ENCODE measurements at regions not wholly inside any gene's neighbourhood (a gene's known extent, or its start where the extent isn't known, plus 50 kb on each side); places are given as distances from the start of the nearest gene placed in this dataset.
"Not testable (repeated sequence)": the region's sequence is repeated elsewhere in the genome, so short reads cannot be mapped to it uniquely, and the experiment has no call there.

DNA sequence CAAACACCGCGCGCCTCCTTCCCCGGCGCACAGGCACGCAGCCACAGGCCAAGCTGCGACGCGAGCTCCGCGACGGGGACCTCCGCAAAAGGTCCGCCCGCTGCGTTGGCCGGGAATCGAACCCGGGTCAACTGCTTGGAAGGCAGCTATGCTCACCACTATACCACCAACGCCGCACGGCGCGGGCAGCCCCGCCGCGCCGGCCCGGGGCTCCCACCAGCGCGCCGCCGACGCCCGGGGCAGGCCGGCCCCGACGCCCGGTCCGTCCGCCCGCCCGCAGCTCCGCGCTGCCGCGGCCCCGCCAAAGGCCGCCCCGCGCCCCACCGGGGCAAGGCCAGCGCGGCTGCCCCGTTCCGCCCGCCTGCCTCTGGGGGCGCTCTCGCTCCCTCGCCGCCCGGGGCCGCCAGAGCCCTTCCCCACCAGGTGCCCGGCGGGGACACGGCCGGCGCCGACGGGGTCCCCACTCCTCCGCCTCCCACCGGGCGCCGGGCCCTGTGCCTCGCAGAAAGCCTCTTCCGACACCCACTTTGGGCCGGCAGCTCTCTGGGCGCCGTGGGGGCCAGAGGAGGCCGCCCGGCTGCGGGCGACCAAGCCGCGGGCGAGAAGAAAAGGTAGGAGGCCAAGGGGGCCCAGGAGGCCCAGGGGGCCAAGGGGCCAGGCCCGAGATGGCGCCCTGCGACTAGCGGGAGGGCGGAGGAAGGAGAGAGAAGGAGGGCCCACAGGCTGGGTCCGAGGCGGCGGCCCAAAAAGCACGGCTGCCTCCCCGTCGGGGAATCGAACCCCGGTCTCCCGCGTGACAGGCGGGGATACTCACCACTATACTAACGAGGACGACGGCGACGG is 50.2 kb upstream of the FCGR2A start:
- H4K20me1 ChIP-seq (ENCODE audit: insufficient read depth, low read length); H3K4me3 ChIP-seq (ENCODE audit: insufficient read depth, low read depth, low read length); H3K27ac ChIP-seq (ENCODE audit: low read depth, low read length); H3K4me1 ChIP-seq (ENCODE audit: insufficient read depth, low read length); H3K27me3 Mint-ChIP-seq (ENCODE audit: low read depth, unreplicated experiment); H3K36me3 ChIP-seq (ENCODE audit: insufficient read depth, low read length); H2AFZ ChIP-seq (ENCODE audit: low read depth, low read length); H3K79me2 ChIP-seq (ENCODE audit: insufficient read depth, low read length); H3K9me3 ChIP-seq (ENCODE audit: insufficient read depth, low read depth, low read length); H3K4me2 ChIP-seq (ENCODE audit: low read length); H3K9ac ChIP-seq (ENCODE audit: low read length); H3K9me3 Mint-ChIP-seq (ENCODE audit: unreplicated experiment); H3K27me3 ChIP-seq (ENCODE audit: insufficient read depth, low read length); FAIRE-seq; H3K27ac Mint-ChIP-seq (ENCODE audit: unreplicated experiment); DNase-seq (ENCODE audit: low read depth); H3K36me3 Mint-ChIP-seq (ENCODE audit: low read depth, unreplicated experiment); H3K4me3 Mint-ChIP-seq (ENCODE audit: unreplicated experiment); H3K4me1 Mint-ChIP-seq (ENCODE audit: low read depth, unreplicated experiment): not testable (repeated sequence)

DNA sequence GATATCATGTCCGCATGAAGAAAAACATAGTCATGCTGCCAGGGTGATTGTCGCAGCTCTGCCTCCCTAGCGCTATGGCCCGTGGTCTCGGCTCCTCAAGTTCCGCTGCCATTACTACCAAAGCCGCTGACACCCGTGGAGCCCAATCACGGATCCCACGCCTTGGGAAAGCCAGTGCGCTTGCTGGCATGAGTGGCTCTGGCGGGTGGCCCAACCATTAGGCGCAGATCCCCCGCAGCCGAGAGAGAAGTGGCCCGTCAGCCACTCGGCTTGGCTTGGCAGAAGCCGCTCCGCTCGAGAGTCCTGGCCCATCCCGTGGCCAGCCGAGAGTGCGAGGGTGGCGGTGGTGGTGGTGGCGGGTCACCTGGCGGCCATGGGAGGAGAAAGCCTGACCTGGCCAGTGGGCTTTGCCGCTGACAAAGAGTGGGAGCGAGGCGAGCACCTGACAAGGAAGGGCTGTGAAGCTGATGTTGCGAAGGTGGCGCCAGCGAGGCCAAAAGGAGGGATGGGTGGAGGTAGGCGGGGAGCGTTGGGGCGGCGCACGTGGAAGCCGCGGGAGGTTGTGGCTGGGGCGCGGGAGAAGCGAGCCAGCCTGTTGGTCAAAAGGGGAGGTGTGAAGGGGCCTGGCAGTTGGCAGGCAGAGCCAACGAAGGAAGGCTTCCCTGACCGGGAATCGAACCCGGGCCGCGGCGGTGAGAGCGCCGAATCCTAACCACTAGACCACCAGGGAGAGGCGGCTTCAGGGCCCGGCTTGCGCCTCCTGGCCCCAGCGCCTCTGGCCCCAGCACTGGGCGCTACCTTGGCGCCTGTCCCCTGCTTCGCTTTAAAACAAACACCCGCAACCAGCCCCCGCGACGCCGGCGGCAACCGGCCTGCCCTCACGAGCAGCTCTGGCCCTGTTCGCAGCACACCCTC is 51.0 kb upstream of the FCGR2A start:
- H3K27ac Mint-ChIP-seq (ENCODE audit: unreplicated experiment); H3K36me3 ChIP-seq (ENCODE audit: insufficient read depth, low read length); H3K4me3 ChIP-seq (ENCODE audit: insufficient read depth, low read depth, low read length); H3K27me3 ChIP-seq (ENCODE audit: insufficient read depth, low read length); H2AFZ ChIP-seq (ENCODE audit: low read depth, low read length); H3K9ac ChIP-seq (ENCODE audit: low read length); DNase-seq (ENCODE audit: low read depth); H3K79me2 ChIP-seq (ENCODE audit: insufficient read depth, low read length); H3K4me2 ChIP-seq (ENCODE audit: low read length); H3K9me3 Mint-ChIP-seq (ENCODE audit: unreplicated experiment); H3K27me3 Mint-ChIP-seq (ENCODE audit: low read depth, unreplicated experiment); H3K27ac ChIP-seq (ENCODE audit: low read depth, low read length); H3K36me3 Mint-ChIP-seq (ENCODE audit: low read depth, unreplicated experiment); H4K20me1 ChIP-seq (ENCODE audit: insufficient read depth, low read length); H3K4me1 Mint-ChIP-seq (ENCODE audit: low read depth, unreplicated experiment); H3K9me3 ChIP-seq (ENCODE audit: insufficient read depth, low read depth, low read length); FAIRE-seq; H3K4me3 Mint-ChIP-seq (ENCODE audit: unreplicated experiment); H3K4me1 ChIP-seq (ENCODE audit: insufficient read depth, low read length): not testable (repeated sequence)

DNA sequence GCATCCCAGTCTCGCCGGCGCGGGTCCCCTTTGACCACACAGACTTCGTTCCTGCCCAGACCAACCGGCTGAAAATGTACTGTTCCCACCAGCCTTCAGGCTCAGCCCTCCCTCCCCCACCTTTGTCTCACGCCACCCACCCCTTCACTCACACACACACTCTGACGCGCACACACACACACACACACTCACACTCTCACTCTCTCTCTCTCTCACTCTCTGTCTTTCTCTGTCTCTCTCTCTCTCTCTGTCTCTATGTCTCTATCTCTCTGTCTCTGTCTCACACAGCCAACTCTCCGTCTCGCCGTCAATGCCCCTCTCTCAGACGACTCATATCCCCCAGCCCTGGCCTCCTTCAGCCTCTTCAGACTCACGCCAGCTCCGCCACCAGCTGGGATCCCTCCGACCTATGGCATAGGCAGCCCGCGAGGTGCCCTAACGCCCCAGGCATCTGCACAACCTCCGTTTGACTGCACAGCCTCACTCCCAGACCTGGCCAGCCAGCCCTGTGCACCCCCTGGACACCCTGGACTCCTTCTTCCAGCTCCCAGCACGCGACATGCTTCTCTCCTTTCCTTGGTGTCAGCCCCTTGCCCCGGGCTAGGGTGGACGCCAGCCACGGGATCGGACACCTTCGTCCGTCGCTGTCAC is 53.4 kb upstream of the FCGR2A start:
- H3K9me3 Mint-ChIP-seq (ENCODE audit: unreplicated experiment); H3K4me3 Mint-ChIP-seq (ENCODE audit: unreplicated experiment): not testable (repeated sequence)

DNA sequence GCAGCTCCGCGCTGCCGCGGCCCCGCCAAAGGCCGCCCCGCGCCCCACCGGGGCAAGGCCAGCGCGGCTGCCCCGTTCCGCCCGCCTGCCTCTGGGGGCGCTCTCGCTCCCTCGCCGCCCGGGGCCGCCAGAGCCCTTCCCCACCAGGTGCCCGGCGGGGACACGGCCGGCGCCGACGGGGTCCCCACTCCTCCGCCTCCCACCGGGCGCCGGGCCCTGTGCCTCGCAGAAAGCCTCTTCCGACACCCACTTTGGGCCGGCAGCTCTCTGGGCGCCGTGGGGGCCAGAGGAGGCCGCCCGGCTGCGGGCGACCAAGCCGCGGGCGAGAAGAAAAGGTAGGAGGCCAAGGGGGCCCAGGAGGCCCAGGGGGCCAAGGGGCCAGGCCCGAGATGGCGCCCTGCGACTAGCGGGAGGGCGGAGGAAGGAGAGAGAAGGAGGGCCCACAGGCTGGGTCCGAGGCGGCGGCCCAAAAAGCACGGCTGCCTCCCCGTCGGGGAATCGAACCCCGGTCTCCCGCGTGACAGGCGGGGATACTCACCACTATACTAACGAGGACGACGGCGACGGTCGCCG is 57.4 kb upstream of the FCGR2A start:
- H3K27me3 Mint-ChIP-seq (ENCODE audit: low read depth, unreplicated experiment); H3K27me3 ChIP-seq (ENCODE audit: insufficient read depth, low read length); H3K4me1 Mint-ChIP-seq (ENCODE audit: low read depth, unreplicated experiment); H3K79me2 ChIP-seq (ENCODE audit: insufficient read depth, low read length); DNase-seq (ENCODE audit: low read depth); H2AFZ ChIP-seq (ENCODE audit: low read depth, low read length); H3K9ac ChIP-seq (ENCODE audit: low read length); H3K4me1 ChIP-seq (ENCODE audit: insufficient read depth, low read length); H3K9me3 Mint-ChIP-seq (ENCODE audit: unreplicated experiment); H3K4me3 Mint-ChIP-seq (ENCODE audit: unreplicated experiment); H3K36me3 ChIP-seq (ENCODE audit: insufficient read depth, low read length); H3K4me2 ChIP-seq (ENCODE audit: low read length); H3K4me3 ChIP-seq (ENCODE audit: insufficient read depth, low read depth, low read length); H4K20me1 ChIP-seq (ENCODE audit: insufficient read depth, low read length); H3K27ac Mint-ChIP-seq (ENCODE audit: unreplicated experiment); H3K9me3 ChIP-seq (ENCODE audit: insufficient read depth, low read depth, low read length); FAIRE-seq; H3K36me3 Mint-ChIP-seq (ENCODE audit: low read depth, unreplicated experiment); H3K27ac ChIP-seq (ENCODE audit: low read depth, low read length): not testable (repeated sequence)

More for the DNA sequence above, 53.4 kb upstream of the FCGR2A start:
- H3K36me3 Mint-ChIP-seq (ENCODE audit: low read depth, unreplicated experiment); H3K4me3 ChIP-seq (ENCODE audit: insufficient read depth, low read depth, low read length); H3K27me3 ChIP-seq (ENCODE audit: insufficient read depth, low read length); FAIRE-seq; H3K27ac Mint-ChIP-seq (ENCODE audit: unreplicated experiment); H3K4me1 Mint-ChIP-seq (ENCODE audit: low read depth, unreplicated experiment); DNase-seq (ENCODE audit: low read depth); H3K4me2 ChIP-seq (ENCODE audit: low read length); H3K27ac ChIP-seq (ENCODE audit: low read depth, low read length); H3K4me1 ChIP-seq (ENCODE audit: insufficient read depth, low read length); H4K20me1 ChIP-seq (ENCODE audit: insufficient read depth, low read length); H3K9me3 ChIP-seq (ENCODE audit: insufficient read depth, low read depth, low read length); H3K27me3 Mint-ChIP-seq (ENCODE audit: low read depth, unreplicated experiment); H2AFZ ChIP-seq (ENCODE audit: low read depth, low read length); H3K9ac ChIP-seq (ENCODE audit: low read length); H3K79me2 ChIP-seq (ENCODE audit: insufficient read depth, low read length); H3K36me3 ChIP-seq (ENCODE audit: insufficient read depth, low read length): not testable (repeated sequence)

DNA sequence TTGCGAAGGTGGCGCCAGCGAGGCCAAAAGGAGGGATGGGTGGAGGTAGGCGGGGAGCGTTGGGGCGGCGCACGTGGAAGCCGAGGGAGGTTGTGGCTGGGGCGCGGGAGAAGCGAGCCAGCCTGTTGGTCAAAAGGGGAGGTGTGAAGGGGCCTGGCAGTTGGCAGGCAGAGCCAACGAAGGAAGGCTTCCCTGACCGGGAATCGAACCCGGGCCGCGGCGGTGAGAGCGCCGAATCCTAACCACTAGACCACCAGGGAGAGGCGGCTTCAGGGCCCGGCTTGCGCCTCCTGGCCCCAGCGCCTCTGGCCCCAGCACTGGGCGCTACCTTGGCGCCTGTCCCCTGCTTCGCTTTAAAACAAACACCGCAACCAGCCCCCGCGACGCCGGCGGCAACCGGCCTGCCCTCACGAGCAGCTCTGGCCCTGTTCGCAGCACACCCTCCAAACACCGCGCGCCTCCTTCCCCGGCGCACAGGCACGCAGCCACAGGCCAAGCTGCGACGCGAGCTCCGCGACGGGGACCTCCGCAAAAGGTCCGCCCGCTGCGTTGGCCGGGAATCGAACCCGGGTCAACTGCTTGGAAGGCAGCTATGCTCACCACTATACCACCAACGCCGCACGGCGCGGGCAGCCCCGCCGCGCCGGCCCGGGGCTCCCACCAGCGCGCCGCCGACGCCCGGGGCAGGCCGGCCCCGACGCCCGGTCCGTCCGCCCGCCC is 58.1 kb upstream of the FCGR2A start:
- H3K27ac Mint-ChIP-seq (ENCODE audit: unreplicated experiment); H3K4me1 ChIP-seq (ENCODE audit: insufficient read depth, low read length); H3K36me3 Mint-ChIP-seq (ENCODE audit: low read depth, unreplicated experiment); DNase-seq (ENCODE audit: low read depth); H3K4me3 Mint-ChIP-seq (ENCODE audit: unreplicated experiment); H3K4me1 Mint-ChIP-seq (ENCODE audit: low read depth, unreplicated experiment); H2AFZ ChIP-seq (ENCODE audit: low read depth, low read length); H4K20me1 ChIP-seq (ENCODE audit: insufficient read depth, low read length); H3K9ac ChIP-seq (ENCODE audit: low read length); H3K4me2 ChIP-seq (ENCODE audit: low read length); H3K36me3 ChIP-seq (ENCODE audit: insufficient read depth, low read length); H3K27ac ChIP-seq (ENCODE audit: low read depth, low read length); FAIRE-seq; H3K4me3 ChIP-seq (ENCODE audit: insufficient read depth, low read depth, low read length); H3K9me3 ChIP-seq (ENCODE audit: insufficient read depth, low read depth, low read length); H3K9me3 Mint-ChIP-seq (ENCODE audit: unreplicated experiment); H3K79me2 ChIP-seq (ENCODE audit: insufficient read depth, low read length); H3K27me3 Mint-ChIP-seq (ENCODE audit: low read depth, unreplicated experiment); H3K27me3 ChIP-seq (ENCODE audit: insufficient read depth, low read length): not testable (repeated sequence)

All from astrocyte (in vitro differentiated cells and primary cell).